Dendritic cell treated with granulocyte-macrophage colony-stimulating factor and Interleukin-4, amounts not matched to agents 40 ng/mL and 50 ng/mL, for 4 days (primary cell): ENCODE measurements at regions not wholly inside any gene's neighbourhood (a gene's known extent, or its start where the extent isn't known, plus 50 kb on each side); places are given as distances from the start of the nearest gene placed in this dataset.

ENCODE experiments used
- H3K27ac Mint-ChIP-seq: one replicate; pipeline ENCODE4 v1.8.0; 2022; ENCODE audit warnings: mild to moderate bottlenecking, mixed read lengths
- H3K27me3 Mint-ChIP-seq: one replicate; pipeline ENCODE4 v1.8.0; 2022; ENCODE audit warnings: mild to moderate bottlenecking, mixed read lengths
- H3K36me3 Mint-ChIP-seq: one replicate; pipeline ENCODE4 v1.8.0; 2022; ENCODE audit warnings: low read depth, mixed read lengths
- H3K4me1 Mint-ChIP-seq: one replicate; pipeline ENCODE4 v1.8.0; 2022; ENCODE audit warnings: low read depth, mixed read lengths
- H3K4me3 Mint-ChIP-seq: one replicate; pipeline ENCODE4 v1.8.0; 2022; ENCODE audit warnings: mild to moderate bottlenecking, moderate library complexity, mixed read lengths
- H3K9me3 Mint-ChIP-seq: one replicate; pipeline ENCODE4 v1.8.0; 2022; ENCODE audit warnings: mixed read lengths
- intact Hi-C: fragments of 100-400 bp; cut with micrococcal nuclease; formaldehyde crosslinking; loops from one replicate; pipeline ENCODE4 v1.15.0; 2022

DNA sequence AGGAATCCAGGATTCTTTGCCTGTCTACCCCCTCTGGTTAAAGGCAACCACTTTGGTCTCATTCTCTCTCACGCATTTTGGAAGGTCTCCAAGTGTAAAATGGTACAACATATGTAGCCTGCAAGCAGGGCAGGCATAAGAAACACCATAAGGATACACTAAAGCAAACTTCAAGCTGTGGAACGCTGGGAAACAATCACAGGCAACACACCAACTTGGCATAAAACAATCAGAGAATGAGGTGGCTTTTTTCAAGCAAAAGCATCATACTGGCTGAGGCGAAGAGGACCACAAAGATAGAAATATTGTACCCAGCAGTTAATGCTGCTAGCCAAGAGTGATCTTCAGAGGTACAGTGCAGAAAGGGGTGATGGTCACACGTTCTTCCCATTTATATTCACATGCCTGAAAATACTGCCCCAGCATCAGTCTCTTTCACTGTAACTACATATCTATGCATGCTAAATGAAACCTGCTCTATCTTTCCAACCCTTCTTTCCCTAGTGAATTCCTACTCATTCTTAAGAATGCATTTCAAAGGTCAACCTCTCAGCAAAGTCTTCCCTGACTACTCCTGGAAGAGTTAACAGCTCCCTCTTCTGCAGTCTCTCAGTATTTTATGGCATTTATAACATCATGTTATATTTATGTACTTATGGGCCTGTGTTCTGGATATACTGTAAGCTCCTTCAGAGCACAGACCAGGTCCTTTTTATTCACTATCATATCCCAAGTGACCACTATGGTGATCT lies 71.9 kb upstream of the GALNT5 start:
- H3K36me3 Mint-ChIP-seq, result no peaks in the 10 kb centered on the region
- intact Hi-C loops, result no loop called here
- H3K27me3 Mint-ChIP-seq, result no peaks in the 10 kb centered on the region
- H3K27ac Mint-ChIP-seq, result no peak overlapping the region
- no peak overlapping the region for H3K4me3 Mint-ChIP-seq
- H3K4me1 Mint-ChIP-seq, result peaks cover 23% of the 10 kb centered on the region
- H3K9me3 Mint-ChIP-seq, result no peaks in the 10 kb centered on the region

DNA sequence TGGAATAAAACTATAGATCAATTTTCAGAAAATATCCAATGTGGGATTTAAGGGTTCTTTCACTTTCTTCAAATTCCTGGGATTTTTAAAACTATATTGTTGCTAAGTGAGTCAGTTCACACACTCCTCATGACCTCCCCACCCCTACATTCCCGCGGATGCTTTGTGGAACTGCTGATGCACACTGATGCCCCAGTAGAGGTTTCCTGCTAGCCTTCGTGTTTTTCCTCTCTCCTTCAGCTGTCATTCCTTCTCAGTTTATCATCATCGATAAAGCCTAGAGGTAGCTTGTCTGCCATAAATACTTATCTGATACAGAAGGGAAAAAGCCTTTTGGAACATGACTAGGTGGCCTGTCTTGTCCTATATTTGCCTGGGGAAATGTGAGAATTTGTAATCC lies 67.4 kb upstream of the GALNT5 start:
- Mint-ChIP-seq H3K27ac (no peak overlapping the region), H3K4me3 (no peak overlapping the region), H3K36me3 (no peaks in the 10 kb centered on the region), H3K9me3 (no peaks in the 10 kb centered on the region), H3K4me1 (peaks cover 9% of the 10 kb centered on the region), H3K27me3 (no peaks in the 10 kb centered on the region)
- intact Hi-C loops, result loop anchor here (10.0 kb wide), 1 partner anchor 575 kb away; no protein-coding TSS in a partner anchor

DNA sequence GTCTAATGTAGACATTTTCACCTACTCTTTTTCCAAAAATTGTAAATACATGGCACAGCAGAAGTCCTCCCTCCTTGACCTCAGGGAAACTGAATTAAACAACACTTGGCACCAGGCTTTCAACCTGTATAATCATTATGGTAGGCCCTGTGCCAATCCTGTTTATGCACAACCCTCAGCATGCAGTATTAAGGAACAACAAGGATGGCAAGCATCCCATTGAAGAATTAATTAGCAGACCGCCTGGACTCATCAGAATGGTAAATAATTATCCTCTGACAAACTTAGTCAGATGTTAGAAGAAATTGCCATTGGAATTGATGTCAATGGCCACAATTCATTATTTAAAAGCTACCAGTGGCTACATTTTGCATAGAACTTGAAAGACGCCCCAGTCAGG lies 66.3 kb upstream of the GALNT5 start:
- Mint-ChIP-seq H3K4me1 (peaks cover 9% of the 10 kb centered on the region), H3K9me3 (no peaks in the 10 kb centered on the region), H3K27me3 (no peaks in the 10 kb centered on the region), H3K27ac (no peak overlapping the region), H3K36me3 (no peaks in the 10 kb centered on the region), H3K4me3 (no peak overlapping the region)
- intact Hi-C loops, result loop anchor here (10.0 kb wide), 1 partner anchor 576 kb away; no protein-coding TSS in a partner anchor

DNA sequence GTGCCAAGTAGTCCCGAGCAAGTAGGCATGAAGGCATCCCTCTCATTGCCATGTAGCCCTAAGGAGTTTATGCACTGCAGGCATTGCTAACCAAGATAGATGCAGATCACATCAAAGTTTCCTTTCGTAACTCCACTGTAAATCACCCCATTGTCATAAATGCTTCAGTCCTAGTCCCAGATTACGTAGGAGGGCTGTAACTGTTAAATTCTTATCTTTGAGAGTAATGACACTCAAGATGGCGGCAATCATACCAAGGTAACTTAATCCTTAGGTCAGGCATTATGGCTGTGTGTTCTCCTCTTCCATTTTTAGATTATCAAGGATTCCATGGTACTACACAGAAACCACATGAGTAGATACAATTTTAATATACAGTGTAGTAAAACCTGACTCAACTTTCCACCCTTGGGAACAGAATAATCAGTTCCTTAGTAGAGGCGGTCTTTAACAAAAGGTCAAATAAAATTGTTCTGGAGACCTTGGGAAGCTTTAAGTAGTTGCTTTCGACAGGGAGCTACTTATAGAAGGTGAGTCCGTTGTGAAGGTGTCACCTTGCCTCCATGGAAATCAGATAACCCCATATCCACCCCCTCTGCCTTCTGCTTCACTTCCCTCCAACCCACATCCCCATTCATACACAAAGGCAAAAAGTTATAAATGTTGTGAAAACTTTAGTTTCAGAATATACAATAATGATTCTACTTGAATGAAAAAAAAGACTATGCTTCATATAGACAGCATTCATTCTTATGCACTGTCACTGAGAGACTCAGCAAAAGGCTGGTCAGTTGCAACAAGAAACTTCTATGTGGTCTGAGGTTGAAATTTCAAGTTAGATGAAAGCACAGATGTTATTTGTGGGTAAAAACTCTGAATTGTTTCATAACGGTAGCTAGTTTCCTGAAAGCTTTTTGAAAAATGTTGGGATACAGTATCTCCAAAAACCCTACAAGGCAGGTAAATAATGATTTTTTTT lies 64.8 kb upstream of the GALNT5 start:
- Mint-ChIP-seq H3K4me1 (peaks cover 9% of the 10 kb centered on the region), H3K4me3 (no peak overlapping the region), H3K36me3 (no peaks in the 10 kb centered on the region), H3K27me3 (no peaks in the 10 kb centered on the region), H3K27ac (no peak overlapping the region), H3K9me3 (no peaks in the 10 kb centered on the region)
- intact Hi-C loops, result loop anchor here (1.0 to 10.0 kb wide), 2 partner anchors 578 to 1819 kb away; no protein-coding TSS in a partner anchor

DNA sequence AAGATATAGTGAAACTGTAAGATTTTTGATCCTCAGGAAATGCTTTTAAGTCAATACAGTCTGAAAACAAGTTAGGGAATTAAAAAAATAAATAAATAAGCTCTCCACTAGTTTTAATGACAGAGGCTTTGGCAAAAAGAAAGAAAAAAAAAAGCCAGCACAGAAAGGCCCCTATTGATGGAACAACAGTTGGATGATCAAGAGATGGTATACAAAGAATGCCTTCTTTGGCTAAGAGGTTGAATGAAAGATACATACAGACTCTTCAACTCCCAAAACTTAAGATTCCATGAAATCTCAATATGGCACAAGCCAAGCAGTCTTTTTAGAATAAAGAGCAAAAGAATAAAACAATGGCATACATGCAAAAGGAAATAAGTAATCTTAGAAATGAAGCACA lies 64.0 kb upstream of the GALNT5 start:
- Mint-ChIP-seq H3K4me3 (no peak overlapping the region), H3K27me3 (no peaks in the 10 kb centered on the region), H3K4me1 (peaks cover 9% of the 10 kb centered on the region), H3K27ac (no peak overlapping the region), H3K9me3 (no peaks in the 10 kb centered on the region), H3K36me3 (no peaks in the 10 kb centered on the region)
- intact Hi-C loops, result loop anchor here (1.0 to 10.0 kb wide), 2 partner anchors 579 to 1820 kb away; no protein-coding TSS in a partner anchor

DNA sequence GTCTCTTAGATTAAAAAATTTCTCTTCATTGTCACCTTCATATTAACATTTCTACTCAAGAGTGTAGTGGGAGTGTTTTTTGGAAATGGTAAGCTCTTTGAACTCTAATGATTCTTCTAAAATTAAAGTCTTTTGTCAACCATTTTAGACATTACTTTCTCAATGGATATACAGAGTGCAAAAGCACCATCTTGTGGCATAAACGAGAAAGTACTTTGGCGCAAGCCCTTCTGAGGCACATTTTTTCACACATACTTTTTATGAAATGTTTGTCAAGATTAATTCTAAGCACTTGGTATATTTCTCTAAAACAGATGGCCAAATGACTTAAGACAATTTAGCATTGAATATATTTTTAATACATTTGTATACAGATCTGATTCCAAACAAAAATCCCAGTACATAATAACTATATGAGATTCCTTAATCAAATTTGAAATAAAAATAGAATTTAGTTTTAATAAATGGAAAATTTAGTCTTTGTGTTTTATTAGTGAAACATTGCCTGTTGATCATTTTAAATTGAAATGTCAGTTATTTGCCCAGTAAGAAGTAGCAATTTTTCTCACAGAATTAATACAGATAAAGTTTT lies 63.3 kb upstream of the GALNT5 start:
- Mint-ChIP-seq H3K27me3 (no peaks in the 10 kb centered on the region), H3K9me3 (no peaks in the 10 kb centered on the region), H3K27ac (no peak overlapping the region), H3K4me1 (peaks cover 9% of the 10 kb centered on the region), H3K36me3 (no peaks in the 10 kb centered on the region), H3K4me3 (no peak overlapping the region)
- intact Hi-C loops, result loop anchor here (10.0 kb wide), 1 partner anchor 579 kb away; no protein-coding TSS in a partner anchor

DNA sequence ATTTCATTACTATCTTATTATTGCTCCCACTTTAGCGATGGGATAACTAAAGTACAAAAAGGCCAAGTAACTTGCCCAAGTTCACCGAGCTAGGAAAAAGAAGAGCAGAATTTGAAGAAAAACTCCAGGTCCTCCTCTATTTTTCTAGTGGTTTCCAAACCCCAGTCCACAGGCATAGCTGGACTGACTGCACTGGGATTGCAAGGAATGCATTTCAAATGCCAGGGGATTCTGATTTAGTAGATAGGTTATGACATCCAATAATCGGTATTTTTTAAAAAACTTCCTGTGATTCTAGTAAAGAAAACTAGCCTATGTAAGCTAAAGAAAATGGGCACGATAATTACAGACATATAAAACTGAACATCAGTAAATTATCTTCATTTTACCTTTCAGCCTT lies 62.7 kb upstream of the GALNT5 start:
- Mint-ChIP-seq H3K4me1 (peaks cover 9% of the 10 kb centered on the region), H3K9me3 (no peaks in the 10 kb centered on the region), H3K27ac (no peak overlapping the region), H3K27me3 (no peaks in the 10 kb centered on the region), H3K36me3 (no peaks in the 10 kb centered on the region), H3K4me3 (no peak overlapping the region)
- intact Hi-C loops, result loop anchor here (10.0 kb wide), 1 partner anchor 580 kb away; no protein-coding TSS in a partner anchor

DNA sequence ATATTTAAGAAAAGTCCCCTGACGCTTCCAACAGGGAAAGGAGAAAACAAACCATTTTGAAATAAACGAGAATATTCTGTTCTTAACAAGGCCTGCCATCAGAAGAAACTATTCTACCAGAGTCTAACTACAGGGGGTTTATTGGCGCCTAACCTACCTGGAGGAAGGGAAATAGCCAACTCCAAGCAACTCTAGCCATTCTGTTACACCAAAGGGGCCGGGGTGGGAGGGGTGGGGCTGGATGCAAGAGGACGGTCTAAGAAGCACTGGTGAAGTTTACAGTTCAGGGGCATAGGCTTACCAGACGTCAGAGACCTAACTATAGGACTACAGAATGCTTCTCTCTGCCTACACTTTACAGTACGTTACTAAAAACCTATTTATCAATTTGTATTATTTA lies 60.5 kb upstream of the GALNT5 start:
- no peak overlapping the region for H3K4me3 Mint-ChIP-seq
- no peaks in the 10 kb centered on the region for H3K27me3 Mint-ChIP-seq
- H3K27ac Mint-ChIP-seq, result no peak overlapping the region
- H3K4me1 Mint-ChIP-seq, result peaks cover 9% of the 10 kb centered on the region
- intact Hi-C loops, result loop anchor here (10.0 kb wide), 1 partner anchor 582 kb away; no protein-coding TSS in a partner anchor
- H3K9me3 Mint-ChIP-seq, result no peaks in the 10 kb centered on the region
- no peaks in the 10 kb centered on the region for H3K36me3 Mint-ChIP-seq

DNA sequence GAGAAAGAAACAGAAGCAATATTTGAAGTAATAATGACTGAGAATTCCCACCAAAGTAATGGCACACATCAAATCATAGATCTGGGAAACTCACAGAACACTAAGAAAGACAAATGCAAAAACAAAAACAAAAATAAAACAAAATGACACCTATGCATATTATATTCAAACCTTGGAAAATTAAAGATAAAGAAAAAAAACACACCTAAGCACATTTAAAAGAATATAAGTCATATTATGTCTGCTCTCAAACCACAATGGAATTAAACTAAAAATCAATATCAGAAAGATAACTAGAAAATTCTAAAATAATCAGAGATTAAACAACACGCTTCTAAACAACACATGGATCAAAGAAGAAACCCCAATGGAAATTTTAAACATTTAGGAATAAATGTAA lies 59.7 kb upstream of the GALNT5 start:
- intact Hi-C loops, result loop anchor here (10.0 kb wide), 1 partner anchor 583 kb away; no protein-coding TSS in a partner anchor
- Mint-ChIP-seq H3K27ac (no peak overlapping the region), H3K4me3 (no peak overlapping the region)

DNA sequence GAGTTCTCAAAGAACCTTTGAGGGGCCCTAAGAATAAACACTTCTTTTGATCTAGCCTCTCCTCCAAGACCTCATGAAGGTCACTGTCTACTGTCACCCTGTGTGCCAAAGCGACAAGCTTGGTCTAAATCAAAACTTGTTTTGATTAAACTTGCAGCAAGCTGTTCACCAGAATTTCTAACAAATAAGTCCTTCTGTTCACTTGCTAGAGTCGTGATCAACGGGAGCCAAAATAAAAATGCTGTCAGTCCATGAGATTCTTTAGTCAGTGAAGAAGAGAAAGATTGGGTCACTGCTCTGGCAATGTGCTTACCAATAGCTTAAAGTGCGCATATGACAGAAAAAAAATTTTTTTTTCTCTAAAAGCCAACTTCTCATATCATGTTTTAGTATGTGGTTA lies 53.9 kb upstream of the GALNT5 start:
- Mint-ChIP-seq H3K27ac (no peak overlapping the region), H3K4me1 (no peaks in the 10 kb centered on the region), H3K36me3 (no peaks in the 10 kb centered on the region), H3K9me3 (no peaks in the 10 kb centered on the region), H3K4me3 (no peak overlapping the region), H3K27me3 (no peaks in the 10 kb centered on the region)
- intact Hi-C loops, result no loop called here

More for the DNA sequence above, 59.7 kb upstream of the GALNT5 start:
- Mint-ChIP-seq H3K36me3 (no peaks in the 10 kb centered on the region), H3K4me1 (peaks cover 9% of the 10 kb centered on the region), H3K9me3 (no peaks in the 10 kb centered on the region), H3K27me3 (no peaks in the 10 kb centered on the region)

DNA sequence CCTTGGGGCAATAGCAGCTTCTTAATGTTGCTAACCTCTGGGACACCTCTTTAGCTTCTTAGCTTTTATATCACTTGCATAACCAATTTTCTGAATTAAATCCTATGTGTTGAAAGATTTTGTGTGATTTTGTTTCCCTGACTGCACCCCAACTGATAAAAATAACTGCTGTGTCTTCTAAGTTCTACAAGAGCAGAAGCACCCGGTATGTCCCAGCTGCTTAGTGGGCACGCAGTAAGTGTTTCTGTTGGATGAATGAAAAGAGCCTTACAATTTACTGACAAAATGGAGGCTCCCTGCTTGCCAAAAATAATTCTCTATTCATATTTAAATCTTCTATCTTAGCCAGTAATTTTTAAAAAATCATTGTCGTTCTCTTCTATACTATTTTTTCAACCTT lies 53.1 kb upstream of the GALNT5 start:
- Mint-ChIP-seq H3K27ac (no peak overlapping the region), H3K4me3 (no peak overlapping the region), H3K4me1 (no peaks in the 10 kb centered on the region), H3K9me3 (no peaks in the 10 kb centered on the region), H3K27me3 (no peaks in the 10 kb centered on the region), H3K36me3 (no peaks in the 10 kb centered on the region)
- intact Hi-C loops, result no loop called here

DNA sequence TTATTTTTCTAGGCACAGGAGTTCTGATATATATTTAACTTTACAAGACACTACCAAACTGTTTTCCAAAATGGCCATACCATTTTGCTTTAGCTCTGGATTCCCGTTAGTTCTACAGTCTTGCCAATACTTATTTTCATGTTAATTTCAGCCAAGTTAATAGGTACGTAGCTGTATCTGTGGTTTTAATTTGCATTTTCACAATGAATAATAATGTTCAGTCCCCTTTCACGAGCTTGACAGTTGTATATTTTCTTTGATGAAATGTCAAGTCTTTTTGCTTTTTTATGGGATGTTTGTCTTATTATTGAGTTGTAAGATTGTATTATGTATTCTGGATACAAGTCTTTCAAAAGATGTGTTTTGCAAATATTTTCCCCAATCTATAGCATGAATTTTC lies 50.6 kb upstream of the GALNT5 start:
- intact Hi-C loops, result no loop called here
- H3K4me3 Mint-ChIP-seq, result no peak overlapping the region
- H3K27me3 Mint-ChIP-seq, result no peaks in the 10 kb centered on the region
- H3K4me1 Mint-ChIP-seq, result no peaks in the 10 kb centered on the region
- H3K27ac Mint-ChIP-seq, result no peak overlapping the region
- H3K36me3 Mint-ChIP-seq, result no peaks in the 10 kb centered on the region
- no peaks in the 10 kb centered on the region for H3K9me3 Mint-ChIP-seq
